AG08395 (cell line): ENCODE measurements at regions not wholly inside any gene's neighbourhood (a gene's known extent, or its start where the extent isn't known, plus 50 kb on each side); places are given as distances from the start of the nearest gene placed in this dataset.

Experiments used
- DNase-seq: peaks from one replicate; pipeline ENCODE4 v3.0.0; 2012; ENCODE audit warnings: mixed read lengths, low spot score

- no peak for DNase-seq
These were observed 89.0 kb upstream of the PIK3CG start for GRCh38 chr7:106775975-106776607.

- DNase-seq = no peak
These were observed 88.3 kb upstream of the PIK3CG start for GRCh38 chr7:106776618-106777347.

- DNase-seq = no peak
These were observed 87.3 kb upstream of the PIK3CG start for GRCh38 chr7:106777674-106778299.

- DNase-seq = no peak
These were observed 86.3 kb upstream of the PIK3CG start for GRCh38 chr7:106778656-106779250.

GRCh38 chr7:106779877-106780276 lies 85.2 kb upstream of the PIK3CG start:
- DNase-seq = no peak

GRCh38 chr7:106781007-106781406 lies 84.1 kb upstream of the PIK3CG start:
- DNase-seq = no peak

- DNase-seq = no peak
These were observed 83.1 kb upstream of the PIK3CG start for GRCh38 chr7:106781828-106782544.

GRCh38 chr7:106783286-106783685 lies 81.8 kb upstream of the PIK3CG start:
- DNase-seq = no peak

- no peak for DNase-seq
These were observed 76.4 kb upstream of the PIK3CG start for GRCh38 chr7:106788637-106789036.

GRCh38 chr7:106791526-106791925 lies 73.6 kb upstream of the PIK3CG start:
- no peak for DNase-seq

GRCh38 chr7:106792233-106792926 lies 72.7 kb upstream of the PIK3CG start:
- DNase-seq = no peak

- peak; percentile 20 for DNase-seq
These were observed 71.8 kb upstream of the PIK3CG start for GRCh38 chr7:106793015-106793975.

GRCh38 chr7:106794276-106795083 lies 70.6 kb upstream of the PIK3CG start:
- DNase-seq = no peak

- DNase-seq = no peak
These were observed 69.8 kb upstream of the PIK3CG start for GRCh38 chr7:106795084-106795876.

GRCh38 chr7:106795877-106796231 lies 69.2 kb upstream of the PIK3CG start:
- DNase-seq = no peak

GRCh38 chr7:106797937-106798336 lies 67.1 kb upstream of the PIK3CG start:
- DNase-seq = no peak

- no peak for DNase-seq
These were observed 62.5 kb upstream of the PIK3CG start for GRCh38 chr7:106802589-106802988.

GRCh38 chr7:106806556-106806955 lies 58.5 kb upstream of the PIK3CG start:
- DNase-seq = no peak

GRCh38 chr7:106807474-106807873 lies 57.6 kb upstream of the PIK3CG start:
- no peak for DNase-seq
